SK-N-SH (cell line): ENCODE measurements at regions not wholly inside any gene's neighbourhood (a gene's known extent, or its start where the extent isn't known, plus 50 kb on each side); places are given as distances from the start of the nearest gene placed in this dataset.

ENCODE experiments used
- CTCF ChIP-seq: fragments of 200-600 bp; sonication (generic); IDR thresholded peaks from 2 replicates; pipeline ENCODE4 v1.6.1; 2017; ENCODE audit warnings: antibody characterized with exemption, mild to moderate bottlenecking, moderate library complexity
- EP300 ChIP-seq, 2 experiments: IDR thresholded peaks; 2 replicates each; pipeline versions ENCODE4 v1.4.0 to v1.6.1; 2012; ENCODE audit warnings: borderline replicate concordance in 1 of 2, low read depth in 1 of 2, low read length in 1 of 2
- EZH2phosphoT487 ChIP-seq: fragments of 200-600 bp; sonication (generic); IDR thresholded peaks from 2 replicates; pipeline ENCODE4 v1.6.1; 2017; ENCODE audit warnings: low read depth, mixed run types, mild to moderate bottlenecking, antibody characterized with exemption, moderate library complexity, borderline replicate concordance
- FOXM1 ChIP-seq: IDR thresholded peaks from 2 replicates; pipeline ENCODE4 v1.4.0; 2012; ENCODE audit warnings: low read depth, mild to moderate bottlenecking
- MEF2A ChIP-seq: IDR thresholded peaks from 2 replicates; pipeline ENCODE4 v1.4.0; 2012; ENCODE audit warnings: low read depth, borderline replicate concordance
- PBX3 ChIP-seq: IDR thresholded peaks from 2 replicates; pipeline ENCODE4; 2012
- RCOR1 ChIP-seq: fragments of 150-350 bp; IDR thresholded peaks from 2 replicates; pipeline ENCODE4 v1.6.1; 2017; ENCODE audit warnings: antibody characterized with exemption, low read length
- REST ChIP-seq: IDR thresholded peaks from 2 replicates; pipeline ENCODE4 v1.6.1; 2012; ENCODE audit warnings: mild to moderate bottlenecking, low read depth, low read length, moderate library complexity

- TF ChIP-seq CTCF (no peak), EP300 (IDR thresholded peaks at IDR 0.05; ENCODE audit: borderline replicate concordance in 1 of 2, low read depth in 1 of 2, low read length in 1 of 2) (no peak), FOXM1 (no peak), EZH2phosphoT487 (no peak), RCOR1 (no peak), MEF2A (no peak), PBX3 (no peak), REST (no peak)
Measured at GRCh38 chr5:63261695-63262094, 683.1 kb downstream of the LRRC70 start.
